HEK293 (cell line): ENCODE measurements at regions not wholly inside any gene's neighbourhood (a gene's known extent, or its start where the extent isn't known, plus 50 kb on each side); places are given as distances from the start of the nearest gene placed in this dataset.
A peak's percentile ranks its signal among the peaks of the same experiment; 100 is the strongest.

Experiments
- CTCF ChIA-PET: fragments of 350-600 bp; formaldehyde crosslinking; extraction: SDS; loops from one replicate; lab custom pipeline; 2021; ENCODE audit warnings: antibody characterized with exemption; lab: Yijun Ruan, JAX
- POLR2A ChIA-PET: fragments of 300-600 bp; formaldehyde crosslinking; extraction: SDS; loops from one replicate; lab custom pipeline; 2020; ENCODE audit warnings: antibody characterized with exemption, inconsistent platforms; lab: Yijun Ruan, JAX
- H3K27ac ChIP-seq: fragments of 200-500 bp; sonication (Bioruptor generic); 2 replicates; pipeline ENCODE4 v1.5.1; 2014; ENCODE audit warnings: low read depth, low read length, control low read depth, inconsistent platforms; ENCODE audit errors: extremely low read depth
- H3K36me3 ChIP-seq, 2 experiments: fragments of 200-500 bp in 1 of 2; sonication (Bioruptor generic) in 1 of 2; 1 replicate in 1 of 2; 2 replicates in 1 of 2; pipeline ENCODE4 v1.5.1; 2014 to 2017; ENCODE audit warnings: inconsistent platforms in 2 of 2, low read length in 2 of 2; ENCODE audit not compliant: control insufficient read depth in 2 of 2, insufficient read depth in 1 of 2
- H3K4me1 ChIP-seq: fragments of 200-500 bp; sonication (Bioruptor generic); 2 replicates; pipeline ENCODE4 v1.5.1; 2014; ENCODE audit warnings: mild to moderate bottlenecking, low read length, inconsistent platforms; ENCODE audit not compliant: control insufficient read depth, insufficient read depth
- H3K4me3 ChIP-seq: 2 replicates; pipeline ENCODE4 v1.5.1; 2011; ENCODE audit warnings: low read depth, mild to moderate bottlenecking, control low read depth, low read length, moderate library complexity
- H3K9me3 ChIP-seq: fragments of 200-500 bp; sonication (Bioruptor generic); 2 replicates; pipeline ENCODE4 v1.5.1; 2014; ENCODE audit warnings: low read depth, low read length, inconsistent platforms; ENCODE audit not compliant: control insufficient read depth, insufficient read depth
- CTCF ChIP-seq: fragments of 450-650 bp; formaldehyde crosslinking; IDR thresholded peaks from 2 replicates; pipeline ENCODE4 v1.5.1; 2016; ENCODE audit warnings: missing biosample characterization, missing genetic modification characterization
- EGR2 ChIP-seq: fragments of 450-650 bp; formaldehyde crosslinking; IDR thresholded peaks from 2 replicates; pipeline ENCODE4 v1.5.1; 2016; ENCODE audit warnings: low read depth, missing biosample characterization, missing genetic modification characterization
- KLF17 ChIP-seq: fragments of 450-650 bp; formaldehyde crosslinking; IDR thresholded peaks from 2 replicates; pipeline ENCODE4 v1.5.1; 2016; ENCODE audit warnings: missing biosample characterization, missing genetic modification characterization
- KLF9 ChIP-seq: fragments of 450-650 bp; formaldehyde crosslinking; IDR thresholded peaks from 2 replicates; pipeline ENCODE4 v1.5.1; 2016; ENCODE audit warnings: missing biosample characterization, missing genetic modification characterization, low read depth
- ZBTB1 ChIP-seq: fragments of 450-650 bp; formaldehyde crosslinking; IDR thresholded peaks from 2 replicates; pipeline ENCODE4 v1.5.1; 2016; ENCODE audit warnings: missing biosample characterization, missing genetic modification characterization
- ZBTB21 ChIP-seq: fragments of 450-650 bp; formaldehyde crosslinking; IDR thresholded peaks from 2 replicates; pipeline ENCODE4 v1.5.1; 2017; ENCODE audit warnings: missing biosample characterization, missing genetic modification characterization
- ZBTB26 ChIP-seq: fragments of 450-650 bp; formaldehyde crosslinking; optimal IDR thresholded peaks from 2 replicates; pipeline ENCODE3; 2016; ENCODE audit warnings: missing biosample characterization, mild to moderate bottlenecking, missing genetic modification characterization
- ZBTB6 ChIP-seq: fragments of 450-650 bp; formaldehyde crosslinking; IDR thresholded peaks from 2 replicates; pipeline ENCODE4 v1.5.1; 2017; ENCODE audit warnings: missing biosample characterization, missing genetic modification characterization
- ZEB2 ChIP-seq: fragments of 450-650 bp; formaldehyde crosslinking; IDR thresholded peaks from 2 replicates; pipeline ENCODE4 v1.5.1; 2016; ENCODE audit warnings: missing biosample characterization, missing genetic modification characterization
- ZFP37 ChIP-seq: fragments of 450-650 bp; formaldehyde crosslinking; IDR thresholded peaks from 2 replicates; pipeline ENCODE4 v1.5.1; 2016; ENCODE audit warnings: missing biosample characterization, missing genetic modification characterization
- ZNF10 ChIP-seq: fragments of 450-650 bp; formaldehyde crosslinking; IDR thresholded peaks from 2 replicates; pipeline ENCODE4 v1.5.1; 2017; ENCODE audit warnings: missing biosample characterization, missing genetic modification characterization
- ZNF132 ChIP-seq: fragments of 450-650 bp; formaldehyde crosslinking; IDR thresholded peaks from 2 replicates; pipeline ENCODE4 v1.5.1; 2017; ENCODE audit warnings: missing biosample characterization, missing genetic modification characterization, borderline replicate concordance
- ZNF335 ChIP-seq: fragments of 450-650 bp; formaldehyde crosslinking; conservative IDR thresholded peaks from 2 replicates; pipeline ENCODE4 v1.5.1; 2016; ENCODE audit warnings: missing biosample characterization, missing genetic modification characterization
- ZNF350 ChIP-seq: fragments of 450-650 bp; formaldehyde crosslinking; IDR thresholded peaks from 2 replicates; pipeline ENCODE4 v1.5.0; 2017; ENCODE audit warnings: missing biosample characterization, mild to moderate bottlenecking, missing genetic modification characterization
- ZNF354C ChIP-seq: fragments of 450-650 bp; formaldehyde crosslinking; IDR thresholded peaks from 2 replicates; pipeline ENCODE4 v1.5.1; 2016; ENCODE audit warnings: missing biosample characterization, missing genetic modification characterization, low read depth, borderline replicate concordance
- ZNF473 ChIP-seq: fragments of 450-650 bp; formaldehyde crosslinking; IDR thresholded peaks from 2 replicates; pipeline ENCODE4 v1.5.1; 2017; ENCODE audit warnings: missing biosample characterization, missing genetic modification characterization
- ZNF48 ChIP-seq: fragments of 450-650 bp; formaldehyde crosslinking; IDR thresholded peaks from 2 replicates; pipeline ENCODE4 v1.5.1; 2016; ENCODE audit warnings: missing biosample characterization, missing genetic modification characterization
- ZNF529 ChIP-seq: fragments of 450-650 bp; formaldehyde crosslinking; IDR thresholded peaks from 2 replicates; pipeline ENCODE4 v1.5.1; 2017; ENCODE audit warnings: missing genetic modification characterization, missing biosample characterization; ENCODE audit not compliant: insufficient replicate concordance
- ZNF623 ChIP-seq: fragments of 450-650 bp; formaldehyde crosslinking; IDR thresholded peaks from 2 replicates; pipeline ENCODE4 v1.5.1; 2016; ENCODE audit warnings: missing biosample characterization, missing genetic modification characterization
- ZNF654 ChIP-seq: fragments of 450-650 bp; formaldehyde crosslinking; IDR thresholded peaks from 2 replicates; pipeline ENCODE4 v1.5.1; 2016; ENCODE audit warnings: low read depth, missing biosample characterization, missing genetic modification characterization
- ZNF692 ChIP-seq: fragments of 450-650 bp; formaldehyde crosslinking; IDR thresholded peaks from 2 replicates; pipeline ENCODE4 v1.5.1; 2016; ENCODE audit warnings: missing biosample characterization, missing genetic modification characterization
- ZNF76 ChIP-seq: fragments of 450-650 bp; formaldehyde crosslinking; IDR thresholded peaks from 2 replicates; pipeline ENCODE4; 2016; ENCODE audit warnings: low read depth, missing biosample characterization, missing genetic modification characterization, borderline replicate concordance

GRCh38 chr5:54904425-54904824, 81.0 kb downstream of the ESM1 start:
- TF ChIP-seq CTCF (tag by site-specific recombination), result peak; percentile 37; the same call in 1 of the 2 replicates
- peak; percentile 55 for TF ChIP-seq ZNF654 (tag by site-specific recombination)
- TF ChIP-seq ZNF623, result no peak
- TF ChIP-seq, all 188 proteins: peak for 2

GRCh38 chr5:54902791-54903473, 82.5 kb downstream of the ESM1 start:
- Histone ChIP-seq H3K9me3 (no peaks in the 10 kb centered on the region), H3K4me1 (no peaks in the 10 kb centered on the region), H3K36me3 (no peaks in the 10 kb centered on the region), H3K27ac (no peak overlapping the region), H3K4me3 (no peak overlapping the region)
- ChIA-PET POLR2A (no interaction called here), CTCF (interaction anchor here (0.6 to 7.1 kb wide), 9 partner anchors 8 to 457 kb away, joined by 3 to 89 read pairs (median 6); partner anchors contain the start of genes GPX8 and SNX18)
- no peak for TF ChIP-seq KLF17 (tag by site-specific recombination)
- no peak for TF ChIP-seq ZNF354C (tag by site-specific recombination)
- no peak for TF ChIP-seq ZNF132
- no peak for TF ChIP-seq ZNF48 (tag by site-specific recombination)
- TF ChIP-seq ZNF529, result no peak
- TF ChIP-seq ZBTB21 (tag by site-specific recombination), result no peak
- TF ChIP-seq ZNF76, result no peak

More at GRCh38 chr5:54904425-54904824, 81.0 kb downstream of the ESM1 start:
- ChIA-PET POLR2A (interaction anchor here (1.5 kb wide), 1 partner anchor 255 kb away, joined by 4 read pairs; no protein-coding TSS in a partner anchor), CTCF (interaction anchor here (0.6 to 7.1 kb wide), 29 partner anchors 8 to 615 kb away, joined by 3 to 89 read pairs (median 4); partner anchors contain the start of gene GPX8)
- Histone ChIP-seq H3K4me1 (no peaks in the 10 kb centered on the region), H3K27ac (no peak overlapping the region), H3K4me3 (no peak overlapping the region), H3K36me3 (no peaks in the 10 kb centered on the region), H3K9me3 (no peaks in the 10 kb centered on the region)

GRCh38 chr5:54900984-54901725, 84.2 kb downstream of the ESM1 start:
- Histone ChIP-seq H3K27ac (no peak overlapping the region), H3K4me1 (no peaks in the 10 kb centered on the region), H3K4me3 (no peak overlapping the region), H3K9me3 (no peaks in the 10 kb centered on the region), H3K36me3 (no peaks in the 10 kb centered on the region)
- POLR2A ChIA-PET, result no interaction called here
- CTCF ChIA-PET, result interaction anchor here (0.9 to 1.6 kb wide), 5 partner anchors 43 to 412 kb away, joined by 4 to 6 read pairs (median 4); partner anchors contain the start of gene GPX8
- no peak for TF ChIP-seq ZFP37 (tag by site-specific recombination)
- TF ChIP-seq ZEB2 (tag by site-specific recombination), result no peak
- no peak for TF ChIP-seq KLF9 (tag by site-specific recombination)
- TF ChIP-seq ZNF10 (tag by site-specific recombination), result no peak
- TF ChIP-seq EGR2 (tag by site-specific recombination), result no peak
- no peak for TF ChIP-seq ZBTB1 (tag by site-specific recombination)
- no peak for TF ChIP-seq ZNF692 (tag by site-specific recombination)
- no peak for TF ChIP-seq ZNF623
- no peak for TF ChIP-seq ZNF350
- no peak for TF ChIP-seq ZNF473 (tag by site-specific recombination)
- no peak for TF ChIP-seq ZNF335 (tag by site-specific recombination)
- no peak for TF ChIP-seq ZBTB6
- TF ChIP-seq ZBTB26 (tag by site-specific recombination), result no peak
